Suprapubic skin (tissue), 4 donors: ENCODE measurements at regions not wholly inside any gene's neighbourhood (a gene's known extent, or its start where the extent isn't known, plus 50 kb on each side); places are given as distances from the start of the nearest gene placed in this dataset.

Source experiments
- DNase-seq, 2 donors: peaks; one replicate each; pipeline ENCODE4 v3.0.0-alpha.2; 2019; ENCODE audit warnings: low spot score in 2 of 2
- H3K27ac ChIP-seq: fragments of 200-600 bp; sonication (generic); one replicate; pipeline ENCODE4 v1.5.1; 2019
- H3K27me3 ChIP-seq: fragments of 200-600 bp; sonication (generic); one replicate; pipeline ENCODE4 v1.5.1; 2019
- H3K36me3 ChIP-seq: fragments of 200-600 bp; sonication (generic); one replicate; pipeline ENCODE4 v1.5.1; 2019
- H3K4me1 ChIP-seq: fragments of 200-600 bp; sonication (generic); one replicate; pipeline ENCODE4 v1.5.1; 2019
- H3K4me3 ChIP-seq: fragments of 200-600 bp; sonication (generic); one replicate; pipeline ENCODE4 v1.5.1; 2019; ENCODE audit warnings: mild to moderate bottlenecking
- H3K9me3 ChIP-seq: fragments of 200-600 bp; sonication (generic); one replicate; pipeline ENCODE4 v1.5.1; 2019
- CTCF ChIP-seq, 2 donors: fragments of 200-600 bp in 1 of 2; fragments of 450-650 bp in 1 of 2; sonication (generic) in 1 of 2; IDR thresholded peaks; one replicate each; pipeline ENCODE4 v1.5.1; 2016 to 2019; ENCODE audit warnings: antibody characterized with exemption in 2 of 2, mild to moderate bottlenecking in 1 of 2, moderate library complexity in 1 of 2
- EP300 ChIP-seq: sonication (generic); formaldehyde crosslinking; IDR thresholded peaks from one replicate; pipeline ENCODE4 v1.6.1; 2017; ENCODE audit warnings: antibody characterized with exemption
- POLR2A ChIP-seq, 2 donors: fragments of 450-650 bp; IDR thresholded peaks; one replicate each; pipeline ENCODE4 v1.6.1; 2017; ENCODE audit warnings: antibody characterized with exemption in 2 of 2, mild to moderate bottlenecking in 2 of 2, moderate library complexity in 2 of 2
- POLR2AphosphoS5 ChIP-seq, 3 donors: sonication (generic); formaldehyde crosslinking; IDR thresholded peaks; one replicate each; pipeline ENCODE4 v1.6.1; 2017; ENCODE audit warnings: antibody characterized with exemption in 3 of 3
- WGBS: methylation state at CpG from one replicate; pipeline ENCODE4 v1.1.5; 2018; 5-methylcytosine and 5-hydroxymethylcytosine counted together

- no peak for DNase-seq
- H3K9me3 ChIP-seq = no peaks in the 10 kb centered on the region
- H3K4me1 ChIP-seq = no peaks in the 10 kb centered on the region
- no peak overlapping the region for H3K4me3 ChIP-seq
- no peak for TF ChIP-seq POLR2AphosphoS5 (IDR thresholded peaks at IDR 0.05)
- TF ChIP-seq POLR2A (IDR thresholded peaks at IDR 0.05) = no peak
- no peak for TF ChIP-seq EP300
- no peak for TF ChIP-seq CTCF (IDR thresholded peaks at IDR 0.05)
- H3K27ac ChIP-seq = no peak overlapping the region
- 79% methylated on average over 3 of the region's 3 CpGs for WGBS
- H3K36me3 ChIP-seq = no peaks in the 10 kb centered on the region
- H3K27me3 ChIP-seq = no peaks in the 10 kb centered on the region
These were observed 222.5 kb upstream of the IL12B start for GRCh38 chr5:159552751-159553150.

GRCh38 chr5:159553792-159554191 is 223.5 kb upstream of the IL12B start:
- DNase-seq = no peak
- H3K4me3 ChIP-seq = no peak overlapping the region
- no peaks in the 10 kb centered on the region for H3K36me3 ChIP-seq
- 95% methylated on average over 2 of the region's 2 CpGs for WGBS
- H3K9me3 ChIP-seq = no peaks in the 10 kb centered on the region
- no peaks in the 10 kb centered on the region for H3K27me3 ChIP-seq
- TF ChIP-seq POLR2AphosphoS5 (IDR thresholded peaks at IDR 0.05) (no peak), CTCF (IDR thresholded peaks at IDR 0.05) (no peak), POLR2A (IDR thresholded peaks at IDR 0.05) (no peak), EP300 (no peak)
- no peak overlapping the region for H3K27ac ChIP-seq
- H3K4me1 ChIP-seq = no peaks in the 10 kb centered on the region

GRCh38 chr5:159555084-159555483 is 224.8 kb upstream of the IL12B start:
- H3K9me3 ChIP-seq = no peaks in the 10 kb centered on the region
- no peak overlapping the region for H3K4me3 ChIP-seq
- no peak overlapping the region for H3K27ac ChIP-seq
- no peak for DNase-seq
- H3K4me1 ChIP-seq = no peaks in the 10 kb centered on the region
- WGBS = 16% methylated on average over 1 of the region's 1 CpG
- no peak for TF ChIP-seq CTCF (IDR thresholded peaks at IDR 0.05)
- TF ChIP-seq POLR2AphosphoS5 (IDR thresholded peaks at IDR 0.05) = no peak
- no peak for TF ChIP-seq POLR2A (IDR thresholded peaks at IDR 0.05)
- no peak for TF ChIP-seq EP300
- H3K27me3 ChIP-seq = no peaks in the 10 kb centered on the region
- H3K36me3 ChIP-seq = no peaks in the 10 kb centered on the region

GRCh38 chr5:159559337-159559736 is 229.1 kb upstream of the IL12B start:
- Histone ChIP-seq H3K36me3 (no peaks in the 10 kb centered on the region), H3K27me3 (peaks cover 3% of the 10 kb centered on the region), H3K4me1 (no peaks in the 10 kb centered on the region), H3K27ac (no peak overlapping the region), H3K9me3 (no peaks in the 10 kb centered on the region), H3K4me3 (no peak overlapping the region)
- TF ChIP-seq CTCF (IDR thresholded peaks at IDR 0.05) = no peak
- TF ChIP-seq POLR2A (IDR thresholded peaks at IDR 0.05) = no peak
- no peak for TF ChIP-seq EP300
- TF ChIP-seq POLR2AphosphoS5 (IDR thresholded peaks at IDR 0.05) = no peak
- no peak for DNase-seq
- WGBS = 84% methylated on average over 2 of the region's 2 CpGs

GRCh38 chr5:159560088-159560487 is 229.8 kb upstream of the IL12B start:
- Histone ChIP-seq H3K27ac (no peak overlapping the region), H3K27me3 (peaks cover 3% of the 10 kb centered on the region), H3K36me3 (no peaks in the 10 kb centered on the region), H3K4me3 (no peak overlapping the region), H3K4me1 (no peaks in the 10 kb centered on the region), H3K9me3 (no peaks in the 10 kb centered on the region)
- TF ChIP-seq EP300 (no peak), CTCF (IDR thresholded peaks at IDR 0.05) (no peak), POLR2AphosphoS5 (IDR thresholded peaks at IDR 0.05) (no peak), POLR2A (IDR thresholded peaks at IDR 0.05) (no peak)
- 81% methylated on average over 7 of the region's 7 CpGs for WGBS
- no peak for DNase-seq
